Limb (tissue), 2 donors: ENCODE measurements at regions not wholly inside any gene's neighbourhood (a gene's known extent, or its start where the extent isn't known, plus 50 kb on each side); places are given as distances from the start of the nearest gene placed in this dataset.

Source experiments
- DNase-seq, 2 donors: peaks; one replicate each; pipeline ENCODE4 v3.0.0-alpha.2; 2016; ENCODE audit errors: extremely low spot score in 2 of 2

DNA sequence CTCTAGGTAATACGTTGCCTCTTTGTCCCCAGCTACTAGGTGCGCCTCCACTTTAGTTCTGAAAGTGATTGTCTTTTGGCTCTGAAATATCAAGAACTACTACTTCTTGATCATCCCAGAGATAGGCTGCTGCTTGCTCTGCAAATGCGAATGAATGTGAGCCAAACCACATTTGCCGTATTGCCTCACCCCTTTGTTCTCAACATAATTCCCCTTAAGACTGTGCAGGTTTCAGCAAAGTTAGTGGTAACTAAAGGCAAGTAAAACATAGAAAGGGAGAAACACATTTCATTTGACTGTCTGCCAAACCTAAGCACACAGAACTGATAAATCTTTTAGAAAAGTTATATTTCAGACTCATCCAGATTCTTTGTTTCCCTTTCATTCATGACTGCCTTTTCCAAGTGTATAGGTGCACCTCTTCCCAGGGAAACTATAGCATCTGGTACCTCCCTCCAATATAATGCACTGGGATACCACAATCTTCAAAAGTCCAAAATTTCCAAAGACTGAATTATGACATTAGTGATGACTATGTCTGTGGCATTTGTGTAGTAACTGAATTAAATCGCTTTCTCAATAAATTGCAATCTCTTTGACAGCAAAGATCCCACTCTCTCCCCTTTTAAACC lies 720.6 kb upstream of the CBLB start:
- DNase-seq, result no peak

DNA sequence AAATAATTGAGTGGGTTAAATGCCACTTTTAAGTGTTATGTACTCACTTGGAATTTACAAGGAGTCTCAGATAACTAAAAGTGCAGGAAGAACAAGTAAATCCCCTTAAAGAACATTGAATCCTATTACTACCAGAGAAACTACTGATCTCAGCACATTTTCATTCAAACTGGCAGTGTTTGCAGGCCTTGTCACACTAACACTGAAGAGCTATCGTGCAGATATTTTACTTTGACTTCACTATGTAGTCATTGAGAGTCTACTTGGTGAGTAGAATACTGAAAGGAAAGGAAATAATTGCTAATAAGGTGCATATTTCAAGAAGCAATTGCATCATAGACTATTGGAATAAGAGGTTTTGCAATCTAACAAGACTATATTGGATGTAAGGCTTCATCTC lies 721.4 kb upstream of the CBLB start:
- no peak for DNase-seq

- DNase-seq, result no peak
Measured at GRCh38 chr3:106593381-106593780, 724.6 kb upstream of the CBLB start.

DNA sequence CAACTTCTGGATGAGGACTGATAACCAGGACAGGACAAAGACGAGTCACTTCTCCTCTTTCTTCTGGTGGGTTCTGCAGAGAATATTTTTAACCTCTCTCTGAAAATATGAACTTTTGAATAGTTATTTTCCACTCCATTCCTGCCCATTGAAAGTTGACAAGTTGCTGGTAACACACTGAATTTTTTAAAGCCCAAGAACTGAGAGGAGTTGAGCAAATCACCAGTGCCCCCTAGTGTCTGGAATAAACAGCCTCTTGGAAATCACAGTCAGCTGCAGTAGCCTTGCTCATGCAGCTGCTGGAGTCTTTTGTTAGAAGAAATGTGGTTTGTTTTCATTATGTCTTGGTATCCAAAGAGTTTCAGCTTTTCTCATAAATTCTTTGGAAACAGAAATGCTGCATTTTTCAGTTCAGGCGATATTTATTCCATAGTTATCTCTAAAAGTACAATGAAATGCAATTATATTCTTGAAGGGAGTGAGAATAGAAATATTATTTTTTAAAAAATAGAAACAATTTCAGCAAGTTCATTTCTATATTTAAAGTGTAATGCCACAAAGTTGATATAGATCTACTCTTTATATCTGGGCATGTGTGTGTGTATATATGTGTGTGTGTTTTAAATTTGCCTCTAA lies 741.0 kb upstream of the CBLB start:
- peak; percentile 80 to 91 for DNase-seq

GRCh38 chr3:106610362-106610959 lies 741.6 kb upstream of the CBLB start:
- DNase-seq, result no peak

- DNase-seq, result no peak
Measured at GRCh38 chr3:106611116-106611515, 742.3 kb upstream of the CBLB start.

- no peak for DNase-seq
Measured at GRCh38 chr3:106611841-106612240, 743.0 kb upstream of the CBLB start.

GRCh38 chr3:106616556-106616955 lies 747.7 kb upstream of the CBLB start:
- DNase-seq, result no peak

DNA sequence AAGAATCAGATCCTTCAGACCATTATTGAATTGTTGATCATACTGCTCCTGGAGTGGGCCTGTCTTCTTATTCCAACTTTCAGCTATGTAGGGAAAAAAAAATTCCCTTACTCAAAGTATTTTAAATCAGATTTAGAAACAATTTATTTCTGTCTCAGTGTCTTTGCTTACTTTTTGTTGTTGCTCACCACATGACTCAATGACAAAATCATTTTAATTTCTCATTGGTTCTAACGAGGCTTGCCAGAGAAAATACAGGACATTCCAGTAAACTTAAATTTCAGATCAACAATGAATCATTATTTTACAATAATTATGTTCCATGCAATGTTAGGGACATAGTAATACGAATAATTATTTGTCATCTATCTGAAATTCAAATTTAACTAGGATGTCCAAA lies 748.5 kb upstream of the CBLB start:
- no peak for DNase-seq

GRCh38 chr3:106620646-106621045 lies 751.8 kb upstream of the CBLB start:
- no peak for DNase-seq

- no peak for DNase-seq
Measured at GRCh38 chr3:106624154-106624553, 753.1 kb upstream of the CCDC54 start.

GRCh38 chr3:106628407-106628806 lies 748.8 kb upstream of the CCDC54 start:
- no peak for DNase-seq

DNA sequence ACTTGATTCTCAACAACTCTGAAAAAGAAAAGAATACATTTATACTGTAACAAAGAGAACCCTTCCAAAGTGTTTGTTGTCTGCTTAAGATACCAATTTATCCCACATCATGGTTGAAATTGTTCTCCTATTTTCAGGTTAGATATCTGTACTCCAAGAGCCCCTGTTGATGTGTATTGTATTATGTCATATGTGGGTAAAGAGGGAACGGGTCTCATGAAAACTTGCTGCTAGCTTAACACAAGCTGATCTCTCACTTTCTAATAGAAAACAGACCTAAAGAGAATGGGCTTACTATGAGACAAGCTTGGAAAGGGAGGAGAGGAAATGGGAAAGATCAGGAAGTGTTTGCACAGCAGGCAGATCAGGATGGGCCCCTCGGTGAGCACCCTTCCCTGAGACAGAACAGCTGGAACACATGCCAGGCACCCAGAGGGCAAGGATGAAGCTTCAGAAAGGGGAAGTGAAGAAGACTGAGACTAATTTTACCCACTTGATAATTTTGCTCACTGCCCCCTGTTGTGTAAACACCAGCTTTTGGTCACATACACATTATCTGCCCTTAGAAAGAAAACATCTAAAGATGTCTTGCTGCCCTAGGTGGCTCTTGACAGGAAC lies 747.9 kb upstream of the CCDC54 start:
- no peak for DNase-seq

DNA sequence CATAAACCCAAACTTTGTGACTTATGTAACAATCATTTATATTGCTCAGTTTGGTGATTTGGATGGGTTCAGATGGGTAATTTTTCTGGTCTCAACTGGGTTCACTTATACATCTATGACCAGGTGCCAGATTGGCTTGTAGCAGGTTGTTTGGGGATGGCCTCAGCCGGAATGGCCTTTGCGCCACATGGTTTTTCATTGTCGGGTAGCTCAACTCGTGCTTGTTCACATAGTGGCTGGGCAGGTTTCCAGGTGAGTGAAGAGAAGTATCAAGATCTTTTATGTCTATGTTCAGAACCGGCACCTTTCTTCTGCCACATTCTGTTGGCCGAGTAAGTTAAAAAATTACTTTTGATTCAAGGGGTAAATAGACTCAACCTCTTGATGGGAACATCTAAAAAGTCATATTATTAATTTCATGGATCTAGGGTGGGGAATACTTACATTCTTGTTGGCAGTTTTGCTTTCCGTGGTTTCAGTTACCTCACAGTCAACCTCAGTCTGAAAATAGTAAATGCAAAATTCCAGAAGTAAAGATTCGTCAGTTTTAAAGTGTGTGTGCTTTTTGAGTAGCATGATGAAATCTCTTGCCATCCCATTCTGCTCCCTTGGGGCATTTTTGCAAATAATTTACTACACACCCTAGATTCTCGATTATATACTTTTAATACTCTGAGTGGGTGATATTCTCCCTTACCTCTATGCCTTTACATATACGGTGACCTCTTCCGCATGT lies 745.7 kb upstream of the CCDC54 start:
- DNase-seq, result no peak

GRCh38 chr3:106635271-106635670 lies 742.0 kb upstream of the CCDC54 start:
- no peak for DNase-seq

DNA sequence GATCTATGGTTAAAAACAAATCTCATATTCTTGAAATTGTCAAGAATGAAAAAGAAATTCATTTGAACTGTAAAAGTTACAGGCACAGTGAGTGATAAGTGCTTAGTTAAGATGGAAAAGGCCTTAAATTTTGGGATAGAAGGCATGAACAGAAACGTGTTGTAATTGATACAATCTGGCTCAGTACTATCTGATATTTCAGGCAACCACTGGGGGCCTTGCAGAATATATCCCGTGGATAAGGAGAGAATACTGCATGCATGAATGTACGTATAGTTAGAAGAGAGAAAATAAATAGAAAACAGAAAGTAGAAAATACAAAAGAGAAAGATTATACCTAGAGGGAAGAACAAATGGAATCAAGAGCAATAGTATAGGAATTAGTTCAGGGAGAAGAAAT lies 741.4 kb upstream of the CCDC54 start:
- DNase-seq, result no peak

GRCh38 chr3:106640353-106640752 lies 736.9 kb upstream of the CCDC54 start:
- no peak for DNase-seq

DNA sequence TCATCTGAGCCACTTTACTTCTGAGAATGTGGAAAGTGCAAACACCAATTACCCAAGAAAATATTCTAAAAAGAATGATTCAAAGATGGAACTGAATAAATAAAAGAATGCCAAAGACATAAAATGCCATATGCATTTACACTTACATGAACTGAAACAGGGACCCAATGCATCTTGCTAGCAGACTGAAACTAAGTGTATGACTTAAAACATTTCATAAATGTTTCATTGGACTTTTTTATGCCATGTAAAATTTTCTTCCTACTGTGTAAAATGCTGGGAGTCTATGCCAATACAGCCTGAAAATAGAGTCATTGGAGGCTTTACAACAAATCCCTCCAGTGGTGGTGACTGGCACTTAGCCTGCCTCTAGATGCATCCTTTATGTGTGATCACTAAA lies 735.1 kb upstream of the CCDC54 start:
- no peak for DNase-seq

- DNase-seq, result no peak
Measured at GRCh38 chr3:106643684-106644161, 733.5 kb upstream of the CCDC54 start.

DNA sequence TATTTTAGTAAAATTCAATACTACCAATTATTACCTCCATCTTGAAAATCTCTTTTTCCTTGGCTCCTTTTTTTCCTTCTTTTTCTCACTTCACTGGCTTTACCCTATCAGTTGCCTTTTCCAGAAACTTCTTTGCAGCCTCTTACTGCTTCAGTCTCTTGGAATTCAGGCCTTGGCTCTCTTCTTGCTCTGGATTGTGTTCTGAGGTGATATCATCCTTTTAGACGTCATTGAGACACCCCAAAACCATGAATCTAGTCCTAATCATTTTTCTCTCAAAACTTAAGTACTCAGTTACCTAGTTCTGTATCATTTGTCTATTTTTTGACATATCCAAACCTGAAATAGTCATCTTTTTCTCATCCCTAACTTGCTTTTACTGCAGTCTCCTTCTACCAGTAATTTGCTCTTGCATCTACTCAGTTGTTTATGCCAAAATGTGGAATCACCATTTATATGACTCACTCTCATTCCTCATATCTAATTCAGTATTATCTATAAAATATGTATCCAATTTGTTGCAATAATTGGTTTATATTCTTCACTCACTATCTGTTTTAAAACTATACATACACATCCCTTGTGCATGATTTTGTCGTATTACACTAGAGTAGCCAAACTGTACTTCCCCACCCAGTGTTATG lies 703.2 kb upstream of the CCDC54 start:
- no peak for DNase-seq

- DNase-seq, result peak in 1 of 2 donors; percentile 21
Measured at GRCh38 chr3:106675451-106675850, 701.8 kb upstream of the CCDC54 start.
